GM12878 (cell line): ENCODE measurements at regions not wholly inside any gene's neighbourhood (a gene's known extent, or its start where the extent isn't known, plus 50 kb on each side); places are given as distances from the start of the nearest gene placed in this dataset.

Source experiments
- ATAC-seq: fragments of 200-7000 bp; cut with Tn5 transposase; 3 replicates; pipeline ENCODE4 v1.9.1; 2020; ENCODE audit warnings: mild to moderate bottlenecking, moderate library complexity
- BruUV-seq: library from RNA; stranded (reverse); fragments of 400-500 nt; replicated peaks from 2 replicates; lab custom pipeline; 2021; lab: Mats Ljungman, UMichigan
- CTCF ChIA-PET: fragments of 300-600 bp; sonication (Branson Sonifier 250); formaldehyde crosslinking; extraction: SDS; loops from one replicate; lab custom pipeline; 2021; ENCODE audit warnings: inconsistent platforms; lab: Yijun Ruan, JAX
- POLR2A ChIA-PET: fragments of 350-600 bp; formaldehyde crosslinking; extraction: SDS; loops from one replicate; lab custom pipeline; 2021; ENCODE audit warnings: inconsistent platforms; lab: Charles Lee
- RAD21 ChIA-PET: fragments of 300-600 bp; sonication (Branson Sonifier 250); formaldehyde crosslinking; loops from one replicate; lab custom pipeline; 2023; ENCODE audit warnings: antibody characterized with exemption; ENCODE audit not compliant: unreplicated experiment; lab: Charles Lee
- SMC1A ChIA-PET: fragments of 300-600 bp; sonication (Branson Sonifier 250); formaldehyde crosslinking; loops from one replicate; lab custom pipeline; 2023; ENCODE audit not compliant: unreplicated experiment, uncharacterized antibody; lab: Charles Lee
- DNase-seq: peaks from one replicate; pipeline ENCODE4 v3.0.0-alpha.2; 2011; ENCODE audit warnings: low read depth, low spot score
- FAIRE-seq: peaks from 3 replicates; lab custom pipeline; 2011; peaks lifted over from hg19 to GRCh38; lab: Jason Lieb, UNC
- H2AFZ ChIP-seq: 2 replicates; pipeline ENCODE4 v1.6.0; 2011; ENCODE audit warnings: low read depth, low read length, control low read depth; ENCODE audit not compliant: control insufficient read depth
- H3K27ac ChIP-seq: 2 replicates; pipeline ENCODE4 v1.5.1; 2011; ENCODE audit warnings: control low read depth; ENCODE audit not compliant: control insufficient read depth, insufficient read depth
- H3K27me3 ChIP-seq, 2 experiments: replicated peaks in 1 of 2; 2 replicates each; pipeline versions ENCODE4 v1.6.0 to v1.6.1; 2011; ENCODE audit warnings: low read length in 1 of 2; ENCODE audit not compliant: control insufficient read depth in 2 of 2, insufficient read depth in 2 of 2
- H3K36me3 ChIP-seq, 2 experiments: 2 replicates each; pipeline ENCODE4 v1.5.1; 2011; ENCODE audit warnings: low read length in 1 of 2; ENCODE audit not compliant: control insufficient read depth in 2 of 2, insufficient read depth in 2 of 2
- H3K4me1 ChIP-seq: 2 replicates; pipeline ENCODE4 v1.6.1; 2011; ENCODE audit warnings: mild to moderate bottlenecking, low read length, moderate library complexity, mixed read lengths; ENCODE audit not compliant: control insufficient read depth, insufficient read depth
- H3K4me2 ChIP-seq: 2 replicates; pipeline ENCODE4 v1.6.0; 2011; ENCODE audit warnings: control low read depth; ENCODE audit not compliant: control insufficient read depth, insufficient read depth
- H3K4me3 ChIP-seq: fragments of 200-600 bp; sonication (generic); 2 replicates; pipeline ENCODE4 v1.5.1; 2016
- H3K79me2 ChIP-seq: 2 replicates; pipeline ENCODE4 v1.6.0; 2011; ENCODE audit warnings: low read length; ENCODE audit not compliant: control insufficient read depth, insufficient read depth
- H3K9ac ChIP-seq: 2 replicates; pipeline ENCODE4 v1.8.0; 2011; ENCODE audit warnings: low read length, control low read depth, mixed read lengths; ENCODE audit not compliant: control insufficient read depth, insufficient read depth
- H3K9me3 ChIP-seq: replicated peaks from 3 replicates; pipeline ENCODE4 v1.5.1; 2011; ENCODE audit warnings: mild to moderate bottlenecking, low read length; ENCODE audit not compliant: control insufficient read depth, insufficient read depth
- H4K20me1 ChIP-seq: 2 replicates; pipeline ENCODE4 v1.6.0; 2011; ENCODE audit not compliant: control insufficient read depth, insufficient read depth
- BMI1 ChIP-seq: fragments of 450-650 bp; IDR thresholded peaks from 2 replicates; pipeline ENCODE4 v1.6.1; 2016; ENCODE audit warnings: mild to moderate bottlenecking, moderate library complexity, borderline replicate concordance
- BRCA1 ChIP-seq: IDR thresholded peaks from 2 replicates; pipeline ENCODE4 v1.6.1; 2011; ENCODE audit warnings: low read depth, low read length, improper control_type of control experiment
- CBX3 ChIP-seq: fragments of 200-600 bp; sonication (generic); IDR thresholded peaks from 2 replicates; pipeline ENCODE4 v1.6.1; 2016; ENCODE audit warnings: low read depth, borderline replicate concordance
- ETV6 ChIP-seq, 2 experiments: fragments of 450-650 bp in 1 of 2; IDR thresholded peaks in 1 of 2; conservative IDR thresholded peaks in 1 of 2; 2 replicates each; pipeline ENCODE4 v1.6.1; 2014; ENCODE audit warnings: antibody characterized with exemption in 1 of 2, borderline replicate concordance in 1 of 2, low read depth in 1 of 2, mild to moderate bottlenecking in 1 of 2, moderate library complexity in 1 of 2
- KLF5 ChIP-seq: fragments of 450-650 bp; IDR thresholded peaks from 2 replicates; pipeline ENCODE4 v1.6.1; 2014; ENCODE audit warnings: mild to moderate bottlenecking; ENCODE audit not compliant: partially characterized antibody
- NR2C1 ChIP-seq: fragments of 450-650 bp; IDR thresholded peaks from 2 replicates; pipeline ENCODE4 v1.6.1; 2017; ENCODE audit warnings: antibody characterized with exemption, mild to moderate bottlenecking, moderate library complexity
- SMAD1 ChIP-seq: fragments of 450-650 bp; IDR thresholded peaks from 2 replicates; pipeline ENCODE4 v1.6.1; 2018; ENCODE audit warnings: mild to moderate bottlenecking, low read depth; ENCODE audit not compliant: partially characterized antibody
- TCF12 ChIP-seq: IDR thresholded peaks from 2 replicates; pipeline ENCODE4 v1.6.1; 2011; ENCODE audit warnings: low read depth, mild to moderate bottlenecking, low read length
- TCF7 ChIP-seq: IDR thresholded peaks from 2 replicates; pipeline ENCODE4 v1.6.1; 2014; ENCODE audit warnings: antibody characterized with exemption, borderline replicate concordance
- WRNIP1 ChIP-seq: IDR thresholded peaks from 2 replicates; pipeline ENCODE4 v1.6.1; 2011; ENCODE audit warnings: low read depth, low read length, improper control_type of control experiment, borderline replicate concordance
- ZNF207 ChIP-seq: fragments of 450-650 bp; IDR thresholded peaks from 2 replicates; pipeline ENCODE4 v1.6.1; 2014; ENCODE audit warnings: antibody characterized with exemption, mild to moderate bottlenecking, borderline replicate concordance
- ZNF622 ChIP-seq: fragments of 450-650 bp; IDR thresholded peaks from 2 replicates; pipeline ENCODE4 v1.6.1; 2017; ENCODE audit warnings: mild to moderate bottlenecking, inconsistent platforms
- WGBS: methylation state at CpG from one replicate; pipeline ENCODE4 v1.1.6; 2016; ENCODE audit warnings: low lambda C conversion rate; ENCODE audit not compliant: insufficient replicate concordance, insufficient coverage; ENCODE audit errors: missing lambda C conversion rate; 5-methylcytosine and 5-hydroxymethylcytosine counted together
- in situ Hi-C: fragments of 300-500 bp; cut with MboI; formaldehyde crosslinking; loops from 9 replicates; pipeline ENCODE4 v1.14.3; 2018; ENCODE audit warnings: mixed read lengths
- intact Hi-C: fragments of 100-400 bp; cut with micrococcal nuclease; formaldehyde crosslinking; loops from one replicate; pipeline ENCODE4 v1.14.2; 2022; ENCODE audit not compliant: unreplicated experiment
- TF ChIP-seq, protein P1 (sequence below): fragments of 450-650 bp; IDR thresholded peaks from 2 replicates; pipeline ENCODE4 v1.6.1; 2018; ENCODE audit warnings: mild to moderate bottlenecking, low read depth, moderate library complexity; ENCODE audit not compliant: partially characterized antibody
- TF ChIP-seq, protein P2 (sequence below): fragments of 450-650 bp; IDR thresholded peaks from 2 replicates; pipeline ENCODE4 v1.6.1; 2016; ENCODE audit warnings: mild to moderate bottlenecking
- TF ChIP-seq, protein P3 (sequence below): fragments of 450-650 bp; formaldehyde crosslinking; IDR thresholded peaks from 2 replicates; pipeline ENCODE4 v1.4.0; 2020; ENCODE audit warnings: mild to moderate bottlenecking, moderate library complexity
- TF ChIP-seq, protein P4 (sequence below): IDR thresholded peaks from 2 replicates; pipeline ENCODE4 v1.6.1; 2011; ENCODE audit warnings: mild to moderate bottlenecking, low read depth, low read length, moderate library complexity; ENCODE audit not compliant: insufficient replicate concordance

GRCh38 chr2:198994678-198995077, 463.1 kb downstream of the SATB2 start:
- SMC1A ChIA-PET = interaction anchor here (0.7 to 1.1 kb wide), 3 partner anchors 19 to 1422 kb away, joined by 3 read pairs; no protein-coding TSS in a partner anchor
- no peak overlapping the region for H3K9ac ChIP-seq
- no TSS peak for BruUV-seq
- intact Hi-C loops = no loop called here
- DNase-seq = no peak
- H3K4me3 ChIP-seq = no peak overlapping the region
- no peaks in the 10 kb centered on the region for H3K36me3 ChIP-seq
- H2AFZ ChIP-seq = no peak overlapping the region
- no peaks in the 10 kb centered on the region for H3K27me3 ChIP-seq
- no peaks in the 10 kb centered on the region for H3K4me1 ChIP-seq
- POLR2A ChIA-PET = no interaction called here
- no peak for ATAC-seq
- FAIRE-seq = no peak
- H3K9me3 ChIP-seq = no peaks in the 10 kb centered on the region
- H3K79me2 ChIP-seq = no peaks in the 10 kb centered on the region
- H3K4me2 ChIP-seq = no peak overlapping the region
- CTCF ChIA-PET = interaction anchor here (0.8 kb wide), 1 partner anchor 339 kb away, joined by 3 read pairs; no protein-coding TSS in a partner anchor
- 0% methylated on average over 1 of the region's 1 CpG for WGBS
- H4K20me1 ChIP-seq = no peaks in the 10 kb centered on the region
- H3K27ac ChIP-seq = no peak overlapping the region
- in situ Hi-C loops = no loop called here
- RAD21 ChIA-PET = no interaction called here
- TF ChIP-seq ZNF622 (no peak), BRCA1 (no peak), CBX3 (no peak), WRNIP1 (no peak), SMAD1 (no peak), TCF7 (no peak), KLF5 (no peak), BMI1 (no peak), NR2C1 (no peak), ETV6 (conservative IDR thresholded peaks at IDR 0.05 in 1 of 2, IDR thresholded peaks at IDR 0.05 in 1 of 2; ENCODE audit: borderline replicate concordance in 1 of 2, low read depth in 1 of 2) (no peak), TCF12 (no peak), ZNF207 (no peak)
- TF ChIP-seq, protein P1, sequence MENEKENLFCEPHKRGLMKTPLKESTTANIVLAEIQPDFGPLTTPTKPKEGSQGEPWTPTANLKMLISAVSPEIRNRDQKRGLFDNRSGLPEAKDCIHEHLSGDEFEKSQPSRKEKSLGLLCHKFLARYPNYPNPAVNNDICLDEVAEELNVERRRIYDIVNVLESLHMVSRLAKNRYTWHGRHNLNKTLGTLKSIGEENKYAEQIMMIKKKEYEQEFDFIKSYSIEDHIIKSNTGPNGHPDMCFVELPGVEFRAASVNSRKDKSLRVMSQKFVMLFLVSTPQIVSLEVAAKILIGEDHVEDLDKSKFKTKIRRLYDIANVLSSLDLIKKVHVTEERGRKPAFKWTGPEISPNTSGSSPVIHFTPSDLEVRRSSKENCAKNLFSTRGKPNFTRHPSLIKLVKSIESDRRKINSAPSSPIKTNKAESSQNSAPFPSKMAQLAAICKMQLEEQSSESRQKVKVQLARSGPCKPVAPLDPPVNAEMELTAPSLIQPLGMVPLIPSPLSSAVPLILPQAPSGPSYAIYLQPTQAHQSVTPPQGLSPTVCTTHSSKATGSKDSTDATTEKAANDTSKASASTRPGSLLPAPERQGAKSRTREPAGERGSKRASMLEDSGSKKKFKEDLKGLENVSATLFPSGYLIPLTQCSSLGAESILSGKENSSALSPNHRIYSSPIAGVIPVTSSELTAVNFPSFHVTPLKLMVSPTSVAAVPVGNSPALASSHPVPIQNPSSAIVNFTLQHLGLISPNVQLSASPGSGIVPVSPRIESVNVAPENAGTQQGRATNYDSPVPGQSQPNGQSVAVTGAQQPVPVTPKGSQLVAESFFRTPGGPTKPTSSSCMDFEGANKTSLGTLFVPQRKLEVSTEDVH = no peak
- TF ChIP-seq, protein P2, sequence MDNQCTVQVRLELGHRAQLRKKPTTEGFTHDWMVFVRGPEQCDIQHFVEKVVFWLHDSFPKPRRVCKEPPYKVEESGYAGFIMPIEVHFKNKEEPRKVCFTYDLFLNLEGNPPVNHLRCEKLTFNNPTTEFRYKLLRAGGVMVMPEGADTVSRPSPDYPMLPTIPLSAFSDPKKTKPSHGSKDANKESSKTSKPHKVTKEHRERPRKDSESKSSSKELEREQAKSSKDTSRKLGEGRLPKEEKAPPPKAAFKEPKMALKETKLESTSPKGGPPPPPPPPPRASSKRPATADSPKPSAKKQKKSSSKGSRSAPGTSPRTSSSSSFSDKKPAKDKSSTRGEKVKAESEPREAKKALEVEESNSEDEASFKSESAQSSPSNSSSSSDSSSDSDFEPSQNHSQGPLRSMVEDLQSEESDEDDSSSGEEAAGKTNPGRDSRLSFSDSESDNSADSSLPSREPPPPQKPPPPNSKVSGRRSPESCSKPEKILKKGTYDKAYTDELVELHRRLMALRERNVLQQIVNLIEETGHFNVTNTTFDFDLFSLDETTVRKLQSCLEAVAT = no peak
- TF ChIP-seq, protein P3, sequence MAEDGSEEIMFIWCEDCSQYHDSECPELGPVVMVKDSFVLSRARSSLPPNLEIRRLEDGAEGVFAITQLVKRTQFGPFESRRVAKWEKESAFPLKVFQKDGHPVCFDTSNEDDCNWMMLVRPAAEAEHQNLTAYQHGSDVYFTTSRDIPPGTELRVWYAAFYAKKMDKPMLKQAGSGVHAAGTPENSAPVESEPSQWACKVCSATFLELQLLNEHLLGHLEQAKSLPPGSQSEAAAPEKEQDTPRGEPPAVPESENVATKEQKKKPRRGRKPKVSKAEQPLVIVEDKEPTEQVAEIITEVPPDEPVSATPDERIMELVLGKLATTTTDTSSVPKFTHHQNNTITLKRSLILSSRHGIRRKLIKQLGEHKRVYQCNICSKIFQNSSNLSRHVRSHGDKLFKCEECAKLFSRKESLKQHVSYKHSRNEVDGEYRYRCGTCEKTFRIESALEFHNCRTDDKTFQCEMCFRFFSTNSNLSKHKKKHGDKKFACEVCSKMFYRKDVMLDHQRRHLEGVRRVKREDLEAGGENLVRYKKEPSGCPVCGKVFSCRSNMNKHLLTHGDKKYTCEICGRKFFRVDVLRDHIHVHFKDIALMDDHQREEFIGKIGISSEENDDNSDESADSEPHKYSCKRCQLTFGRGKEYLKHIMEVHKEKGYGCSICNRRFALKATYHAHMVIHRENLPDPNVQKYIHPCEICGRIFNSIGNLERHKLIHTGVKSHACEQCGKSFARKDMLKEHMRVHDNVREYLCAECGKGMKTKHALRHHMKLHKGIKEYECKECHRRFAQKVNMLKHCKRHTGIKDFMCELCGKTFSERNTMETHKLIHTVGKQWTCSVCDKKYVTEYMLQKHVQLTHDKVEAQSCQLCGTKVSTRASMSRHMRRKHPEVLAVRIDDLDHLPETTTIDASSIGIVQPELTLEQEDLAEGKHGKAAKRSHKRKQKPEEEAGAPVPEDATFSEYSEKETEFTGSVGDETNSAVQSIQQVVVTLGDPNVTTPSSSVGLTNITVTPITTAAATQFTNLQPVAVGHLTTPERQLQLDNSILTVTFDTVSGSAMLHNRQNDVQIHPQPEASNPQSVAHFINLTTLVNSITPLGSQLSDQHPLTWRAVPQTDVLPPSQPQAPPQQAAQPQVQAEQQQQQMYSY = no peak
- TF ChIP-seq, protein P4, sequence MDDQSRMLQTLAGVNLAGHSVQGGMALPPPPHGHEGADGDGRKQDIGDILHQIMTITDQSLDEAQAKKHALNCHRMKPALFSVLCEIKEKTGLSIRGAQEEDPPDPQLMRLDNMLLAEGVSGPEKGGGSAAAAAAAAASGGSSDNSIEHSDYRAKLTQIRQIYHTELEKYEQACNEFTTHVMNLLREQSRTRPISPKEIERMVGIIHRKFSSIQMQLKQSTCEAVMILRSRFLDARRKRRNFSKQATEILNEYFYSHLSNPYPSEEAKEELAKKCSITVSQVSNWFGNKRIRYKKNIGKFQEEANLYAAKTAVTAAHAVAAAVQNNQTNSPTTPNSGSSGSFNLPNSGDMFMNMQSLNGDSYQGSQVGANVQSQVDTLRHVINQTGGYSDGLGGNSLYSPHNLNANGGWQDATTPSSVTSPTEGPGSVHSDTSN = no peak
